SU-DHL-6 (cell line): ENCODE measurements at regions not wholly inside any gene's neighbourhood (a gene's known extent, or its start where the extent isn't known, plus 50 kb on each side); places are given as distances from the start of the nearest gene placed in this dataset.

Experiments used
- EZH2phosphoT487 ChIP-seq: fragments of 200-600 bp; sonication (generic), shearing (Covaris generic); conservative IDR thresholded peaks from 2 replicates; pipeline ENCODE4 v1.6.1; 2018; ENCODE audit warnings: mild to moderate bottlenecking, antibody characterized with exemption, low read length, moderate library complexity, mixed read lengths
- TF ChIP-seq, protein P1 (sequence below): fragments of 200-600 bp; sonication (generic); IDR thresholded peaks from one replicate; pipeline ENCODE4 v1.5.1; 2017; ENCODE audit warnings: antibody characterized with exemption, mild to moderate bottlenecking, low read length, moderate library complexity; ENCODE audit not compliant: insufficient read depth, poor library complexity, severe bottlenecking

DNA sequence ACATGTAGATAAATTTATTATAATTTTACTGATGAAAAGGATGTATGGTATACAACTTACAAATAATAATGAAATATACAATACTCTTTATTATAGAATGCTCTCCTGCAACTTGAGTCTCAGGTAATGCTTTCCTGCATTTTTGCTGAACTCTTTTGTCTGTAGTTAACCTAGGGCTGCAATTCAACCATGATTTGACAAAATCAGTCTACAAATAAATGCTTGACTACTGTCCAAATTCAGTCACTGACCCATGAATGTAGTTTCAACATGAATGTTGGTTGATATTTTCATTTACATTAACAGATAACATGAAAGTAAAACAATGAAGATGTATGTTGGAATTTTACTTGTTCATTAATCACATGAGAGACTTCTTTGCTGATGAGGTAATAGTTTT is 320.9 kb downstream of the ZSWIM6 start:
- TF ChIP-seq, protein P1, sequence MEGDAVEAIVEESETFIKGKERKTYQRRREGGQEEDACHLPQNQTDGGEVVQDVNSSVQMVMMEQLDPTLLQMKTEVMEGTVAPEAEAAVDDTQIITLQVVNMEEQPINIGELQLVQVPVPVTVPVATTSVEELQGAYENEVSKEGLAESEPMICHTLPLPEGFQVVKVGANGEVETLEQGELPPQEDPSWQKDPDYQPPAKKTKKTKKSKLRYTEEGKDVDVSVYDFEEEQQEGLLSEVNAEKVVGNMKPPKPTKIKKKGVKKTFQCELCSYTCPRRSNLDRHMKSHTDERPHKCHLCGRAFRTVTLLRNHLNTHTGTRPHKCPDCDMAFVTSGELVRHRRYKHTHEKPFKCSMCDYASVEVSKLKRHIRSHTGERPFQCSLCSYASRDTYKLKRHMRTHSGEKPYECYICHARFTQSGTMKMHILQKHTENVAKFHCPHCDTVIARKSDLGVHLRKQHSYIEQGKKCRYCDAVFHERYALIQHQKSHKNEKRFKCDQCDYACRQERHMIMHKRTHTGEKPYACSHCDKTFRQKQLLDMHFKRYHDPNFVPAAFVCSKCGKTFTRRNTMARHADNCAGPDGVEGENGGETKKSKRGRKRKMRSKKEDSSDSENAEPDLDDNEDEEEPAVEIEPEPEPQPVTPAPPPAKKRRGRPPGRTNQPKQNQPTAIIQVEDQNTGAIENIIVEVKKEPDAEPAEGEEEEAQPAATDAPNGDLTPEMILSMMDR: no peak
- TF ChIP-seq EZH2phosphoT487: no peak
